Hepatocyte (in vitro differentiated cells): ENCODE measurements at regions not wholly inside any gene's neighbourhood (a gene's known extent, or its start where the extent isn't known, plus 50 kb on each side); places are given as distances from the start of the nearest gene placed in this dataset.

Source experiments
- DNase-seq: peaks from one replicate; pipeline ENCODE4 v3.0.0-alpha.2; 2016; ENCODE audit warnings: low spot score
- H2AFZ ChIP-seq: fragments of 200-600 bp; sonication (generic); 2 replicates; pipeline ENCODE4 v1.6.0; 2016; ENCODE audit warnings: antibody characterized with exemption, mild to moderate bottlenecking
- H3K27ac ChIP-seq: fragments of 200-600 bp; sonication (generic); 2 replicates; pipeline ENCODE4 v1.5.1; 2016; ENCODE audit warnings: mild to moderate bottlenecking
- H3K27me3 ChIP-seq: fragments of 200-600 bp; sonication (generic); 2 replicates; pipeline ENCODE4 v1.6.1; 2016
- H3K36me3 ChIP-seq: fragments of 200-600 bp; sonication (generic); replicated peaks from 2 replicates; pipeline ENCODE4 v1.5.1; 2016; ENCODE audit warnings: low read depth; ENCODE audit not compliant: insufficient read depth
- H3K4me1 ChIP-seq: fragments of 200-600 bp; sonication (generic); 2 replicates; pipeline ENCODE4 v1.5.1; 2016; ENCODE audit warnings: mild to moderate bottlenecking, moderate library complexity; ENCODE audit not compliant: insufficient read depth
- H3K4me2 ChIP-seq: fragments of 200-600 bp; sonication (generic); 2 replicates; pipeline ENCODE4 v1.6.0; 2016
- H3K4me3 ChIP-seq: fragments of 200-600 bp; sonication (generic); 2 replicates; pipeline ENCODE4 v1.5.1; 2016; ENCODE audit warnings: mild to moderate bottlenecking
- H3K79me2 ChIP-seq: fragments of 200-600 bp; sonication (generic); 2 replicates; pipeline ENCODE4 v1.6.0; 2017; ENCODE audit warnings: mild to moderate bottlenecking
- H3K9me2 ChIP-seq: fragments of 200-600 bp; sonication (generic); replicated peaks from 2 replicates; pipeline ENCODE4 v1.6.0; 2017; ENCODE audit warnings: mild to moderate bottlenecking; ENCODE audit not compliant: insufficient read depth
- H3K9me3 ChIP-seq: fragments of 200-600 bp; sonication (generic); 2 replicates; pipeline ENCODE4 v1.5.1; 2016; ENCODE audit warnings: low read depth, mild to moderate bottlenecking
- H4K20me1 ChIP-seq: fragments of 200-600 bp; sonication (generic); 2 replicates; pipeline ENCODE4 v1.6.0; 2016; ENCODE audit warnings: mild to moderate bottlenecking; ENCODE audit not compliant: insufficient read depth, poor library complexity, severe bottlenecking
- EZH2 ChIP-seq: fragments of 200-600 bp; sonication (generic); IDR thresholded peaks from 2 replicates; pipeline ENCODE4 v1.6.1; 2016; ENCODE audit warnings: antibody characterized with exemption, mild to moderate bottlenecking, borderline replicate concordance
- EZH2phosphoT487 ChIP-seq: fragments of 200-600 bp; sonication (generic); IDR thresholded peaks from one replicate; pipeline ENCODE4 v1.6.1; 2018; ENCODE audit warnings: antibody characterized with exemption, mild to moderate bottlenecking, low read depth, moderate library complexity; ENCODE audit not compliant: unreplicated experiment, severe bottlenecking
- WGBS: methylation state at CpG from one replicate; pipeline ENCODE4 v1.1.6; 2016; ENCODE audit warnings: low lambda C conversion rate; ENCODE audit errors: missing lambda C conversion rate; 5-methylcytosine and 5-hydroxymethylcytosine counted together
- TF ChIP-seq, protein P1 (sequence below): fragments of 200-600 bp; sonication (generic); IDR thresholded peaks from 2 replicates; pipeline ENCODE4 v1.5.1; 2016; ENCODE audit warnings: antibody characterized with exemption, mild to moderate bottlenecking; ENCODE audit not compliant: poor library complexity

DNA sequence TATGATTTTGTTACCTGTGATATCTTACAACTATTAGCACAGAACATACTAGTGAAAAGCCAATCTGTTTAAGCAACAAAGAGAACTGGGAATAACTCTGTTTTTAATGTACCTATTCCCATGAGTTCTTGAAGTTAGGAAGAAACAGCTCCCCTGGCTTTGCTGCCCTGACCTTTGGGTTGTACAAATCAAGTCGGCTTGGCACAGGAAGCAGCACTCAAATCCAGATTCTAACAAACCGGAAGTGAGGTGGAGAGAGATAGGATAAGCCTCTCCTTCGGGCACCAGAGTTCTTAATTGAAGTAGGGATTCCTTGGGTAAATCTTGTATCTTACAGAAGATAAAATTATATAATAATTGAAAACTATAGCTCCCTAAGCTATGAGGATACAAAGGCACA, 144.8 kb upstream of the CPEB2 start:
- DNase-seq, result no peak
- no peak overlapping the region for H2AFZ ChIP-seq
- peaks cover 6% of the 10 kb centered on the region for H3K4me1 ChIP-seq
- H3K4me3 ChIP-seq, result no peak overlapping the region
- H3K36me3 ChIP-seq, result no peaks in the 10 kb centered on the region
- 76% methylated on average over 3 of the region's 3 CpGs for WGBS
- H3K27ac ChIP-seq, result peak overlapping the region; percentile 78
- H4K20me1 ChIP-seq, result no peaks in the 10 kb centered on the region
- H3K9me3 ChIP-seq, result no peaks in the 10 kb centered on the region
- H3K27me3 ChIP-seq, result no peaks in the 10 kb centered on the region
- H3K4me2 ChIP-seq, result no peak overlapping the region
- no peaks in the 10 kb centered on the region for H3K9me2 ChIP-seq
- TF ChIP-seq EZH2, result no peak
- TF ChIP-seq, protein P1, sequence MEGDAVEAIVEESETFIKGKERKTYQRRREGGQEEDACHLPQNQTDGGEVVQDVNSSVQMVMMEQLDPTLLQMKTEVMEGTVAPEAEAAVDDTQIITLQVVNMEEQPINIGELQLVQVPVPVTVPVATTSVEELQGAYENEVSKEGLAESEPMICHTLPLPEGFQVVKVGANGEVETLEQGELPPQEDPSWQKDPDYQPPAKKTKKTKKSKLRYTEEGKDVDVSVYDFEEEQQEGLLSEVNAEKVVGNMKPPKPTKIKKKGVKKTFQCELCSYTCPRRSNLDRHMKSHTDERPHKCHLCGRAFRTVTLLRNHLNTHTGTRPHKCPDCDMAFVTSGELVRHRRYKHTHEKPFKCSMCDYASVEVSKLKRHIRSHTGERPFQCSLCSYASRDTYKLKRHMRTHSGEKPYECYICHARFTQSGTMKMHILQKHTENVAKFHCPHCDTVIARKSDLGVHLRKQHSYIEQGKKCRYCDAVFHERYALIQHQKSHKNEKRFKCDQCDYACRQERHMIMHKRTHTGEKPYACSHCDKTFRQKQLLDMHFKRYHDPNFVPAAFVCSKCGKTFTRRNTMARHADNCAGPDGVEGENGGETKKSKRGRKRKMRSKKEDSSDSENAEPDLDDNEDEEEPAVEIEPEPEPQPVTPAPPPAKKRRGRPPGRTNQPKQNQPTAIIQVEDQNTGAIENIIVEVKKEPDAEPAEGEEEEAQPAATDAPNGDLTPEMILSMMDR, result no peak
- no peak for TF ChIP-seq EZH2phosphoT487
- no peaks in the 10 kb centered on the region for H3K79me2 ChIP-seq

DNA sequence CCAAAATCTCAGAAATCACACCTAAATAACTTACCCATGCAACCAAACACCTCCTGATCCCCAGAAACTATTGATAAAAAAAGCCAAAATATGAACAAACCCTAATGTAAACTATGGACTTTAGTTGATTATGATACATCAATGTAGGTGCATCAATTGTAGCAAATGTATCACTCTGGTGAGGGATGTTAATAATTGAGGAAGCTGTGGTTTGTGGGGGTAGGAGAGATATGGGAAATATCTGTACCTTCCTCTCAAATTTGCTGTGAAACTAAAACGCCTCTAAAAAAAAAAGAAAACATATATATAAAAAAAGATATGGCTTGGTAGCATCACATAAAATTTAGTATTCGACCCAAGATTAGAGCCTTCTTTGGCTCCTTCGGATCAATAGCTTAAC, 144.3 kb upstream of the CPEB2 start:
- Histone ChIP-seq H3K9me3 (no peaks in the 10 kb centered on the region), H3K79me2 (no peaks in the 10 kb centered on the region), H4K20me1 (no peaks in the 10 kb centered on the region), H3K9me2 (no peaks in the 10 kb centered on the region), H3K27me3 (no peaks in the 10 kb centered on the region), H3K27ac (no peak overlapping the region), H3K4me3 (no peak overlapping the region), H3K4me1 (peaks cover 6% of the 10 kb centered on the region), H3K36me3 (no peaks in the 10 kb centered on the region), H3K4me2 (no peak overlapping the region), H2AFZ (no peak overlapping the region)
- TF ChIP-seq EZH2 (no peak), EZH2phosphoT487 (no peak)
- TF ChIP-seq, protein P1, result no peak
- DNase-seq, result no peak
- WGBS, result 92% methylated on average over 3 of the region's 3 CpGs

DNA sequence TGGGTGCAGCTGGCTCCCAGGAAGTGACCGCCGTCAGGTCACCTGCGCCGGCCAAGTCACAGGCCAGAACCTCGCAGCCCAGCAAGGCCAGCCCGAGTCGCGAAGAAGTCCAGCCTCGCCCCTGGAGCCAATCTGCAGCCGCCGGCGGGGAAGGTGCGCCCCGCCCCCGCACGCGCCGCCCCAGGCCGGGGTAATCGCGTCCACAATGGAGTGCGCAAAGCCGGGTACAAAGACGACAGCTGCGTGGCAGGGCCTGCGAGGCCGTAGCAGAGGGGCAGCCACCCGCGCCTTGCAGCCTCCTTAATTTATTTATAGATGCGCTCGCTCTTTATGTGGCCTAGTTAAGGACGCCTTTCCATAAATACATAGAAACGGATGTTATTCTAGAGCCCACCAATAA, 139.4 kb upstream of the CPEB2 start:
- Histone ChIP-seq H3K79me2 (no peaks in the 10 kb centered on the region), H3K9me3 (no peaks in the 10 kb centered on the region), H4K20me1 (no peaks in the 10 kb centered on the region), H3K9me2 (no peaks in the 10 kb centered on the region), H3K4me3 (no peak overlapping the region), H3K27me3 (no peaks in the 10 kb centered on the region), H3K27ac (no peak overlapping the region), H3K36me3 (no peaks in the 10 kb centered on the region), H2AFZ (no peak overlapping the region), H3K4me2 (no peak overlapping the region), H3K4me1 (peaks cover 1% of the 10 kb centered on the region)
- TF ChIP-seq EZH2phosphoT487, result no peak
- no peak for TF ChIP-seq EZH2
- TF ChIP-seq, protein P1, result no peak
- WGBS, result 97% methylated on average over 33 of the region's 33 CpGs
- no peak for DNase-seq
